Omental fat pad (tissue), 3 donors: ENCODE measurements at regions not wholly inside any gene's neighbourhood (a gene's known extent, or its start where the extent isn't known, plus 50 kb on each side); places are given as distances from the start of the nearest gene placed in this dataset.

Experiments used
- ATAC-seq: fragments of 150-250 bp; one replicate; pipeline ENCODE4 v1.9.1; 2016; ENCODE audit warnings: mild to moderate bottlenecking, moderate library complexity; ENCODE audit not compliant: low FRiP score
- DNase-seq: peaks from one replicate; pipeline ENCODE4 v3.0.0-alpha.2; 2019; ENCODE audit warnings: low spot score
- CTCF ChIP-seq, 3 donors: fragments of 450-650 bp; IDR thresholded peaks; one replicate each; pipeline ENCODE4 v1.5.1; 2016 to 2017; ENCODE audit warnings: antibody characterized with exemption in 3 of 3, mild to moderate bottlenecking in 3 of 3, moderate library complexity in 2 of 3

- no peak for TF ChIP-seq CTCF (IDR thresholded peaks at IDR 0.05)
- DNase-seq (peak; percentile 9), ATAC-seq (no peak)
Measured at GRCh38 chr10:42954766-42955492, 121.9 kb upstream of the RET start.

- no peak for TF ChIP-seq CTCF (IDR thresholded peaks at IDR 0.05)
- ATAC-seq, result no peak
- DNase-seq, result no peak
Measured at GRCh38 chr10:42955493-42955889, 121.4 kb upstream of the RET start.

- ATAC-seq (no peak), DNase-seq (peak; percentile 10)
Measured at GRCh38 chr10:42956045-42956444, 120.8 kb upstream of the RET start.

GRCh38 chr10:42958142-42958868 lies 118.6 kb upstream of the RET start:
- DNase-seq, result no peak
- TF ChIP-seq CTCF (IDR thresholded peaks at IDR 0.05), result no peak
- ATAC-seq, result no peak

More at GRCh38 chr10:42956045-42956444, 120.8 kb upstream of the RET start:
- no peak for TF ChIP-seq CTCF (IDR thresholded peaks at IDR 0.05)

- TF ChIP-seq CTCF (IDR thresholded peaks at IDR 0.05), result no peak
- ATAC-seq (no peak), DNase-seq (peak; percentile 6)
Measured at GRCh38 chr10:42959833-42960232, 117.0 kb upstream of the RET start.

GRCh38 chr10:42960491-42960990 lies 116.3 kb upstream of the RET start:
- ATAC-seq (no peak), DNase-seq (peak; percentile 18)
- no peak for TF ChIP-seq CTCF (IDR thresholded peaks at IDR 0.05)
